ENCODE measurements at regions not wholly inside any gene's neighbourhood (a gene's known extent, or its start where the extent isn't known, plus 50 kb on each side); places are given as distances from the start of the nearest gene placed in this dataset.

- Histone ChIP-seq H3K4me3 (replicated peaks in 1 of 2; ENCODE audit: low read depth in 1 of 2, low read length in 2 of 2) (no peak overlapping the region), H3K27me3 (ENCODE audit: insufficient read depth, low read length) (no peaks in the 10 kb centered on the region), H4K20me1 (ENCODE audit: insufficient read depth) (no peaks in the 10 kb centered on the region), H3K9ac (ENCODE audit: low read length) (no peak overlapping the region), H3K4me1 (ENCODE audit: control insufficient read depth in 1 of 2, insufficient read depth in 2 of 2, low read length in 2 of 2) (peaks cover 6 to 11% of the 10 kb centered on the region in 2 experiments), H3K27ac (ENCODE audit: low read depth, low read length) (no peak overlapping the region), H3K9me2 (ENCODE audit: insufficient read depth) (no peaks in the 10 kb centered on the region), H3K4me2 (ENCODE audit: low read length) (no peak overlapping the region), H3K36me3 (ENCODE audit: control insufficient read depth in 1 of 2, insufficient read depth in 2 of 2, low read length in 2 of 2) (no peaks in the 10 kb centered on the region), H2AFZ (ENCODE audit: low read depth, low read length, poor library complexity, severe bottlenecking) (no peak overlapping the region), H3K9me3 (ENCODE audit: control insufficient read depth in 1 of 2, insufficient read depth in 1 of 2, low read depth in 1 of 2, low read length in 2 of 2) (no peaks in the 10 kb centered on the region), H3K79me2 (ENCODE audit: insufficient read depth, low read length) (no peaks in the 10 kb centered on the region)
- TF ChIP-seq CBX3 (IDR thresholded peaks at IDR 0.05; ENCODE audit: low read depth) (no peak), JUND (IDR thresholded peaks at IDR 0.05) (no peak), SIN3A (IDR thresholded peaks at IDR 0.05; ENCODE audit: low read depth) (no peak), ZFX (IDR thresholded peaks at IDR 0.05) (no peak), ZBTB33 (IDR thresholded peaks at IDR 0.05; ENCODE audit: extremely low read depth, insufficient replicate concordance, low read length) (no peak), ZNF274 (IDR thresholded peaks at IDR 0.05; ENCODE audit: low read depth, low read length) (no peak), MAX (IDR thresholded peaks at IDR 0.05) (no peak), EGR1 (IDR thresholded peaks at IDR 0.05; ENCODE audit: low read depth) (no peak), CEBPB (IDR thresholded peaks at IDR 0.05; ENCODE audit: low read depth) (no peak), POLR2AphosphoS5 (IDR thresholded peaks at IDR 0.05; ENCODE audit: low read depth, low read length) (no peak), YY1 (IDR thresholded peaks at IDR 0.05; ENCODE audit: extremely low read depth, insufficient replicate concordance, low read depth, low read length) (no peak)
- intact Hi-C loops (cut with micrococcal nuclease) = no loop called here
- ChIA-PET RAD21 (ENCODE audit: low non-redundant PET in 1 of 2, low total read pairs in 2 of 2, uncharacterized antibody in 2 of 2, unreplicated experiment in 2 of 2) (no interaction called here), POLR2A (no interaction called here), CTCF (no interaction called here)
- no TSS peak for BruUV-seq (replicated peaks)
- ATAC-seq (no peak), DNase-seq (ENCODE audit: low read depth, low spot score) (no peak)
These were observed 380.7 kb downstream of the RPS24 start for GRCh38 chr10:78414380-78414779.

Measured in HCT116 (cell line).